ENCODE measurements at regions not wholly inside any gene's neighbourhood (a gene's known extent, or its start where the extent isn't known, plus 50 kb on each side); places are given as distances from the start of the nearest gene placed in this dataset.

DNA sequence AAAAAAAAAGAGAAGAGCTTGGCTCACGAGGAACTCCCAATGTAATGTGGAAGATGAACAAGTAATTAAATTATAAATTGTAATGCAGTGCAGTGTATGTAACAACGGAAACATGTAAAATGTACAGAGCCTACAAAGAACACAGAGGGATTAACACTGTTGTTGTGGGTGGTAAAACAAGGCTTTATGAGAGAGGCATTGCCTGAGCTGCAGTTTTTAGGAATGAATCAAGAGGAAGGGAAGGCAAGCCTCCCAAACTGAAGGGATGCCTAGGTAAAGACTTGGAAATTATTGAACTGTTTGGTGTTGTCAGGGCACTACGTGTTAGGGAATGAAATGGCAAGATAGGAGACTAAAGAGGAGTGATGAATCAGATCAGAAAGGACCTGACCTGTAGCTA is 213.7 kb downstream of the HTR7 start:
- H3K4me3 Mint-ChIP-seq, result no peak overlapping the region
- Histone ChIP-seq H3K27ac (ENCODE audit: low read length) (no peak overlapping the region), H3K4me1 (ENCODE audit: control insufficient read depth in 1 of 2, extremely low read depth in 1 of 2, insufficient read depth in 2 of 2, low read length in 2 of 2) (no peaks in the 10 kb centered on the region), H3K4me3 (ENCODE audit: control insufficient read depth in 1 of 2, extremely low read depth in 1 of 2, low read length in 1 of 2) (no peak overlapping the region), H3K27me3 (replicated peaks in 1 of 2; ENCODE audit: control insufficient read depth in 2 of 2, extremely low read depth in 1 of 2, insufficient read depth in 2 of 2, low read length in 1 of 2) (no peaks in the 10 kb centered on the region), H3K36me3 (ENCODE audit: control insufficient read depth in 2 of 2, extremely low read depth in 1 of 2, insufficient read depth in 1 of 2, low read length in 1 of 2) (no peaks in the 10 kb centered on the region), H3K9me3 (no peaks in the 10 kb centered on the region)
- WGBS (ENCODE audit: insufficient coverage), result 64% methylated on average over 2 of the region's 3 CpGs
- no peak for ATAC-seq (replicated peaks in 1 of 4)
- no peaks in the 10 kb centered on the region for H3K27me3 Mint-ChIP-seq
- peaks cover 0 to 4% (median 0%) of the 10 kb centered on the region in 3 donors for H3K9me3 Mint-ChIP-seq
- no peak overlapping the region for H3K27ac Mint-ChIP-seq
- DNase-seq, result no peak
- H3K4me1 Mint-ChIP-seq, result no peaks in the 10 kb centered on the region
- H3K36me3 Mint-ChIP-seq, result no peaks in the 10 kb centered on the region
- POLR2A ChIA-PET, result no interaction called here
- CTCF ChIA-PET, result no interaction called here

DNA sequence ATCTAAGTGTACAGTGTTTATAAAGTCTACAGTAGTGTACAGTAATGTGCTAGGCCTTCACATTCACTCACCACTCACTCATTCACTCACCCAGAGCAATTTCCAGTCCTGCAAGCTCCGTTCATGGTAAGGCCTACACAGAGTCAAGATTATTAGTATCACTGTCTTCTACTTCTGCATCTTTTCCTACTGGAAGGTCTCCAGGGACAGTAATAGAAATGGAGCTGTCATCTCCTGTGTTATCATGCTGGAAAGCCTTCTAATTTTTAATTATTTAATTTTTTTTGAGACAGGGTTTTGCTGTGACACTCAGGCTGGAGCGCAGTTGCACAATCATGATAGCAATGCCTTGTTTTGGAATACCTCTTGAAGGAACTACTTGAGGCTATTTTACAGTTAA is 207.0 kb downstream of the HTR7 start:
- Histone ChIP-seq H3K4me1 (ENCODE audit: control insufficient read depth in 1 of 2, extremely low read depth in 1 of 2, insufficient read depth in 2 of 2, low read length in 2 of 2) (no peaks in the 10 kb centered on the region), H3K36me3 (ENCODE audit: control insufficient read depth in 2 of 2, extremely low read depth in 1 of 2, insufficient read depth in 1 of 2, low read length in 1 of 2) (no peaks in the 10 kb centered on the region), H3K4me3 (ENCODE audit: control insufficient read depth in 1 of 2, extremely low read depth in 1 of 2, low read length in 1 of 2) (no peak overlapping the region), H3K27me3 (replicated peaks in 1 of 2; ENCODE audit: control insufficient read depth in 2 of 2, extremely low read depth in 1 of 2, insufficient read depth in 2 of 2, low read length in 1 of 2) (no peaks in the 10 kb centered on the region), H3K27ac (ENCODE audit: low read length) (no peak overlapping the region), H3K9me3 (no peaks in the 10 kb centered on the region)
- Mint-ChIP-seq H3K36me3 (no peaks in the 10 kb centered on the region), H3K27ac (no peak overlapping the region), H3K9me3 (peaks cover 3 to 15% (median 8%) of the 10 kb centered on the region in 3 donors), H3K4me3 (no peak overlapping the region), H3K4me1 (no peaks in the 10 kb centered on the region), H3K27me3 (peaks cover 2 to 4% of the 10 kb centered on the region in 2 donors)
- WGBS (ENCODE audit: insufficient coverage), result no CpG with 5 or more reads among the region's 2 CpGs
- DNase-seq (no peak), ATAC-seq (replicated peaks in 1 of 4) (no peak)
- POLR2A ChIA-PET, result no interaction called here
- CTCF ChIA-PET, result no interaction called here

DNA sequence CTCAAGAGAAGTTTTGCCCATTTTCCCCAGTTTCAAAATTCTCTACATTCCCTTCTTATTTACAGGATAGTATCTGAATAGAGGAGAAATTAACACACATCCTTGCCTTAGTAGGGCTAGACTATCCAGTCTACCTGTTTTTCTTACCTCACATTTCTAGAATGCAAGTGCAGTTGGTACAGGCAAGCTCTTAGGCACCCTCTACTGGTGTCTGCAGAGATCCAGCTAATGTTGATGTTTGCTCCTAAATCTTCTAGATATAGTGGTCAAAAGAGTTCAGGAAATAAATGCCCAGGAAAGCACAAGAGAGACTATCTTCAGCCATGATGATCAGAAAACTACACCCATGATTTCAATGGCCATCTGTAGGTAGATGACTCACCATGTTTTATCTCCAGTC is 205.3 kb downstream of the HTR7 start:
- Mint-ChIP-seq H3K27ac (no peak overlapping the region), H3K9me3 (peaks cover 3 to 15% (median 8%) of the 10 kb centered on the region in 3 donors), H3K27me3 (peaks cover 2 to 9% of the 10 kb centered on the region in 2 donors), H3K4me3 (no peak overlapping the region), H3K36me3 (no peaks in the 10 kb centered on the region), H3K4me1 (no peaks in the 10 kb centered on the region)
- H3K9me3 ChIP-seq, result no peaks in the 10 kb centered on the region
- H3K27me3 ChIP-seq (replicated peaks in 1 of 2; ENCODE audit: control insufficient read depth in 2 of 2, extremely low read depth in 1 of 2, insufficient read depth in 2 of 2, low read length in 1 of 2), result no peaks in the 10 kb centered on the region
- no peaks in the 10 kb centered on the region for H3K4me1 ChIP-seq (ENCODE audit: control insufficient read depth in 1 of 2, extremely low read depth in 1 of 2, insufficient read depth in 2 of 2, low read length in 2 of 2)
- ATAC-seq (replicated peaks in 1 of 4), result no peak
- CTCF ChIA-PET, result no interaction called here
- no peaks in the 10 kb centered on the region for H3K36me3 ChIP-seq (ENCODE audit: control insufficient read depth in 2 of 2, extremely low read depth in 1 of 2, insufficient read depth in 1 of 2, low read length in 1 of 2)
- DNase-seq, result no peak
- POLR2A ChIA-PET, result no interaction called here
- no peak overlapping the region for H3K4me3 ChIP-seq (ENCODE audit: control insufficient read depth in 1 of 2, extremely low read depth in 1 of 2, low read length in 1 of 2)
- no peak overlapping the region for H3K27ac ChIP-seq (ENCODE audit: low read length)

DNA sequence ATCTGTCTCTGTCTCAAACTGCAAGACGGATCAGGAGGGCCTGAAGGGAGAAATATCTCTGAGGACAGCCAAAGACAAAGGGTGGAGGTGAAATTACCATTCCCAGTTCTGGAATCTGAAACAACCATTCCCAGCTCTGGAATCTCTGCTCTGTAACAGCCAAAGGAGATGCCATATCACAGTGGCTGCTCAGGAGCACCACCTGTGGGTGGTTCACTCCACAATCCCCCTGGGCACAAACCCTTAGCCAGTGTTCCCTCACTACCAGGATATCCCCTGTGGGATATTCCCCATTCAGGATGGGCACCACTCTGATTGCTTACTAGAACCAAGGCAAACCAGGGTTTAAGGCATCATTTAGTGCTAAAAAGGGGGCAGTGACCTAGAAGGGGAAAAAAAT is 199.0 kb downstream of the HTR7 start:
- Histone ChIP-seq H3K9me3 (no peaks in the 10 kb centered on the region), H3K36me3 (ENCODE audit: control insufficient read depth in 2 of 2, extremely low read depth in 1 of 2, insufficient read depth in 1 of 2, low read length in 1 of 2) (no peaks in the 10 kb centered on the region), H3K4me1 (ENCODE audit: control insufficient read depth in 1 of 2, extremely low read depth in 1 of 2, insufficient read depth in 2 of 2, low read length in 2 of 2) (no peaks in the 10 kb centered on the region), H3K27me3 (replicated peaks in 1 of 2; ENCODE audit: control insufficient read depth in 2 of 2, extremely low read depth in 1 of 2, insufficient read depth in 2 of 2, low read length in 1 of 2) (no peaks in the 10 kb centered on the region), H3K4me3 (ENCODE audit: control insufficient read depth in 1 of 2, extremely low read depth in 1 of 2, low read length in 1 of 2) (no peak overlapping the region), H3K27ac (ENCODE audit: low read length) (no peak overlapping the region)
- ATAC-seq (replicated peaks in 1 of 4), result no peak
- H3K4me3 Mint-ChIP-seq, result no peak overlapping the region
- no peak for DNase-seq
- no peak overlapping the region for H3K27ac Mint-ChIP-seq
- ChIA-PET CTCF (no interaction called here), POLR2A (no interaction called here)
- no peaks in the 10 kb centered on the region for H3K4me1 Mint-ChIP-seq
- H3K9me3 Mint-ChIP-seq, result peaks cover 0 to 16% (median 5%) of the 10 kb centered on the region in 3 donors
- no CpG with 5 or more reads among the region's 1 CpG for WGBS (ENCODE audit: insufficient coverage)
- H3K36me3 Mint-ChIP-seq, result no peaks in the 10 kb centered on the region
- peaks cover 0 to 5% of the 10 kb centered on the region in 2 donors for H3K27me3 Mint-ChIP-seq

DNA sequence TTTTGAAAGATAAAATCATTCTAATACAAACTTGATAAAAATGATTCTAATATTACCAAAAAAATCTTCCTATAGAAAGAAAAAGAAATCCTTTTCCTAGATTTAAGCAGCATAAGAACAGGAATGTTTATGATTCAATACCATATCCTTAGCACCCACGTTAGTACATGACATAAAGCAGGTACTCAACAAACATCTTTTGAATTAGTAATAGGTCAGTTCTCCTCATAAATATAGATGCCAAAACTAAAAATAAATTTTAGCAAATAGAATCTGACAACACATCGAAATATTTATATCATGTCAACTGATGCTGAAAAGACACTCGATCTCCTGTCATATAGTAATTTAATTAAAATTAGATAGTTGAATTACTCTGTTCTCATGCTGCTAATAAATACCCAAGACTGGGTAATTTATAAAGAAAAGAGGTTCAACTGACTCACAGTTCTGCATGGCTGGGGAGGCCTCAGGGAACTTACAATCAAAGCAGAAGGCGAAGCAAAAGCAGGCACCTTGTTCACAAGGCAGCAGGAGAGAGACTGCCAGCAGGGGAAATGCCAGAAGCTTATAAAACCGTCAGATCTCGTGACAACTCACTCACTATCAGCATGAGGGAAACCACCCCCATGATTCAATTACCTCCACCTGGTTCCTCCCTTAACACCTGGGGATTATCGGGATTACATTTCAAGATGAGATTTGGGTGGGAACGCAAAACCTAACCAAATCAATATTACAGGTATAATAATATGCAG is 191.8 kb downstream of the HTR7 start:
- DNase-seq (no peak), ATAC-seq (replicated peaks in 1 of 4) (no peak)
- POLR2A ChIA-PET, result no interaction called here
- no CpG with 5 or more reads among the region's 8 CpGs for WGBS (ENCODE audit: insufficient coverage)
- H3K27me3 Mint-ChIP-seq, result peaks cover 1 to 4% of the 10 kb centered on the region in 2 donors
- no peak overlapping the region for H3K27ac Mint-ChIP-seq
- no peaks in the 10 kb centered on the region for H3K9me3 Mint-ChIP-seq
- no peak overlapping the region for H3K4me3 Mint-ChIP-seq
- H3K9me3 ChIP-seq, result no peaks in the 10 kb centered on the region
- H3K4me1 ChIP-seq (ENCODE audit: control insufficient read depth in 1 of 2, extremely low read depth in 1 of 2, insufficient read depth in 2 of 2, low read length in 2 of 2), result no peaks in the 10 kb centered on the region
- H3K27ac ChIP-seq (ENCODE audit: low read length), result no peak overlapping the region
- H3K36me3 ChIP-seq (ENCODE audit: control insufficient read depth in 2 of 2, extremely low read depth in 1 of 2, insufficient read depth in 1 of 2, low read length in 1 of 2), result no peaks in the 10 kb centered on the region
- no peaks in the 10 kb centered on the region for H3K27me3 ChIP-seq (replicated peaks in 1 of 2; ENCODE audit: control insufficient read depth in 2 of 2, extremely low read depth in 1 of 2, insufficient read depth in 2 of 2, low read length in 1 of 2)
- no peak overlapping the region for H3K4me3 ChIP-seq (ENCODE audit: control insufficient read depth in 1 of 2, extremely low read depth in 1 of 2, low read length in 1 of 2)
- CTCF ChIA-PET, result no interaction called here
- no peaks in the 10 kb centered on the region for H3K4me1 Mint-ChIP-seq
- H3K36me3 Mint-ChIP-seq, result no peaks in the 10 kb centered on the region

DNA sequence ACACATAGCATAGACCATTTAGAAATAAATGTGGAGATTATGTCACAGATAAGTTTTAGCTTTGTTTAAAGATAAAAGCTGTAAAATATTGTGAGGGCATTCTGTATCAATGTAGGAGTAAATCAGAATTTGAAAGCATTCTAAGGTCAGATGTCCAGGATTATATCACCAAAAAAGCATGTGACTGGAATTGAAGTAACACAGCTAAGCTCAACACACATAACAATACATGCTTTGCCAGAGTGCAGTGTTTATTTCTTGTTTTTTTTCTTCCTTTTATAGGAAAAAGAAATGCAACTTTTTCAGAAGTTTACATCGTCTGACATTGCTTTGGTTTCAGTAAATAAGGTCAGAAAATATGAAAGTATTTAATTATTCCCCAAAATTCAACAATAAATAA is 183.4 kb downstream of the HTR7 start:
- no peaks in the 10 kb centered on the region for H3K4me1 Mint-ChIP-seq
- DNase-seq (no peak), ATAC-seq (replicated peaks in 1 of 4) (no peak)
- Histone ChIP-seq H3K27me3 (replicated peaks in 1 of 2; ENCODE audit: control insufficient read depth in 2 of 2, extremely low read depth in 1 of 2, insufficient read depth in 2 of 2, low read length in 1 of 2) (no peaks in the 10 kb centered on the region), H3K4me1 (ENCODE audit: control insufficient read depth in 1 of 2, extremely low read depth in 1 of 2, insufficient read depth in 2 of 2, low read length in 2 of 2) (no peaks in the 10 kb centered on the region), H3K4me3 (ENCODE audit: control insufficient read depth in 1 of 2, extremely low read depth in 1 of 2, low read length in 1 of 2) (no peak overlapping the region), H3K36me3 (ENCODE audit: control insufficient read depth in 2 of 2, extremely low read depth in 1 of 2, insufficient read depth in 1 of 2, low read length in 1 of 2) (no peaks in the 10 kb centered on the region), H3K9me3 (no peaks in the 10 kb centered on the region), H3K27ac (ENCODE audit: low read length) (no peak overlapping the region)
- CTCF ChIA-PET, result no interaction called here
- WGBS (ENCODE audit: insufficient coverage), result no CpG with 5 or more reads among the region's 1 CpG
- H3K9me3 Mint-ChIP-seq, result peaks cover 0 to 3% (median 0%) of the 10 kb centered on the region in 3 donors
- H3K27ac Mint-ChIP-seq, result no peak overlapping the region
- peaks cover 1 to 23% of the 10 kb centered on the region in 2 donors for H3K27me3 Mint-ChIP-seq
- POLR2A ChIA-PET, result no interaction called here
- H3K36me3 Mint-ChIP-seq, result no peaks in the 10 kb centered on the region
- H3K4me3 Mint-ChIP-seq, result no peak overlapping the region

DNA sequence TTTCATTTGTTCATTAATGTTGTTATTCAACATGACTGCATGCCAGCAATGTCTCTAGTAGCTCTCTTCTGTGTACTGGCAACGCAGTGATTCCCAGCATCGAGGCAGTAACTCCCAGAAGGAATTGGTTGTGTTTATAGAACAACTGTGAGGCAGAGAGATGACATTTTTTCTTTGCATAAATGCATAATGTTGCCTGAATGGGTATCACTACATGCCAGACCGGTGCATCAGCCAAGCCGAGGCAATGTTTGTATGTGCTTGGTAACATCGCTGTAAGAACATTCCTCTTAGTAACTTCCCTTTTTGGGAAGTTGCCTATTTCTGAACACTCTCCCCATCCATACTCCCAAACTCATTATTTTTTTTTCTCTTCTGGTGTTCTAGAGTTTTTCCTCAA is 182.9 kb downstream of the HTR7 start:
- Histone ChIP-seq H3K36me3 (ENCODE audit: control insufficient read depth in 2 of 2, extremely low read depth in 1 of 2, insufficient read depth in 1 of 2, low read length in 1 of 2) (no peaks in the 10 kb centered on the region), H3K27me3 (replicated peaks in 1 of 2; ENCODE audit: control insufficient read depth in 2 of 2, extremely low read depth in 1 of 2, insufficient read depth in 2 of 2, low read length in 1 of 2) (no peaks in the 10 kb centered on the region), H3K27ac (ENCODE audit: low read length) (no peak overlapping the region), H3K9me3 (no peaks in the 10 kb centered on the region), H3K4me3 (ENCODE audit: control insufficient read depth in 1 of 2, extremely low read depth in 1 of 2, low read length in 1 of 2) (no peak overlapping the region), H3K4me1 (ENCODE audit: control insufficient read depth in 1 of 2, extremely low read depth in 1 of 2, insufficient read depth in 2 of 2, low read length in 2 of 2) (no peaks in the 10 kb centered on the region)
- no peak for ATAC-seq (replicated peaks in 1 of 4)
- WGBS (ENCODE audit: insufficient coverage), result 60% methylated on average over 2 of the region's 5 CpGs
- Mint-ChIP-seq H3K4me3 (no peak overlapping the region), H3K27me3 (peaks cover 1 to 23% of the 10 kb centered on the region in 2 donors), H3K27ac (no peak overlapping the region), H3K4me1 (no peaks in the 10 kb centered on the region), H3K9me3 (peaks cover 0 to 3% (median 0%) of the 10 kb centered on the region in 3 donors), H3K36me3 (no peaks in the 10 kb centered on the region)
- ChIA-PET POLR2A (no interaction called here), CTCF (no interaction called here)
- DNase-seq, result no peak

Data from T-cell (primary cell).